ENCODE measurements at regions not wholly inside any gene's neighbourhood (a gene's known extent, or its start where the extent isn't known, plus 50 kb on each side); places are given as distances from the start of the nearest gene placed in this dataset.

GRCh38 chr9:22383718-22384117 is 62.9 kb upstream of the DMRTA1 start:
- Histone ChIP-seq H3K9ac (ENCODE audit: low read length) (no peak overlapping the region), H3K79me2 (ENCODE audit: insufficient read depth, low read length) (no peaks in the 10 kb centered on the region), H3K4me3 (ENCODE audit: insufficient read depth, low read depth, low read length) (no peak overlapping the region), H3K4me2 (ENCODE audit: low read length) (no peak overlapping the region), H3K4me1 (ENCODE audit: insufficient read depth, low read length) (no peaks in the 10 kb centered on the region), H4K20me1 (ENCODE audit: insufficient read depth, low read length) (no peaks in the 10 kb centered on the region), H3K9me3 (ENCODE audit: insufficient read depth, low read depth, low read length) (no peaks in the 10 kb centered on the region), H2AFZ (ENCODE audit: low read depth, low read length) (no peak overlapping the region), H3K36me3 (ENCODE audit: insufficient read depth, low read length) (no peaks in the 10 kb centered on the region), H3K27me3 (ENCODE audit: insufficient read depth, low read length) (no peaks in the 10 kb centered on the region), H3K27ac (ENCODE audit: low read depth, low read length) (no peak overlapping the region)
- peak; percentile 61 for DNase-seq (ENCODE audit: low read depth)
- Mint-ChIP-seq H3K27me3 (ENCODE audit: low read depth, unreplicated experiment) (no peaks in the 10 kb centered on the region), H3K27ac (ENCODE audit: unreplicated experiment) (no peak overlapping the region), H3K9me3 (ENCODE audit: unreplicated experiment) (no peaks in the 10 kb centered on the region), H3K36me3 (ENCODE audit: low read depth, unreplicated experiment) (peaks cover 3% of the 10 kb centered on the region), H3K4me1 (ENCODE audit: low read depth, unreplicated experiment) (peaks cover 13% of the 10 kb centered on the region), H3K4me3 (ENCODE audit: unreplicated experiment) (no peak overlapping the region)
- TF ChIP-seq EZH2 (IDR thresholded peaks at IDR 0.05; ENCODE audit: insufficient read depth, low read length), result no peak
- TF ChIP-seq CTCF (IDR thresholded peaks at IDR 0.05; ENCODE audit: insufficient read depth, low read depth, low read length), result no peak
- no peak for FAIRE-seq

- Histone ChIP-seq H3K4me1 (ENCODE audit: insufficient read depth, low read length) (no peaks in the 10 kb centered on the region), H4K20me1 (ENCODE audit: insufficient read depth, low read length) (no peaks in the 10 kb centered on the region), H3K79me2 (ENCODE audit: insufficient read depth, low read length) (no peaks in the 10 kb centered on the region), H3K27ac (ENCODE audit: low read depth, low read length) (no peak overlapping the region), H3K4me3 (ENCODE audit: insufficient read depth, low read depth, low read length) (no peak overlapping the region), H3K27me3 (ENCODE audit: insufficient read depth, low read length) (no peaks in the 10 kb centered on the region), H3K9me3 (ENCODE audit: insufficient read depth, low read depth, low read length) (no peaks in the 10 kb centered on the region), H2AFZ (ENCODE audit: low read depth, low read length) (no peak overlapping the region), H3K4me2 (ENCODE audit: low read length) (no peak overlapping the region), H3K36me3 (ENCODE audit: insufficient read depth, low read length) (no peaks in the 10 kb centered on the region), H3K9ac (ENCODE audit: low read length) (no peak overlapping the region)
- H3K36me3 Mint-ChIP-seq (ENCODE audit: low read depth, unreplicated experiment), result peaks cover 7% of the 10 kb centered on the region
- H3K4me3 Mint-ChIP-seq (ENCODE audit: unreplicated experiment), result no peak overlapping the region
- H3K4me1 Mint-ChIP-seq (ENCODE audit: low read depth, unreplicated experiment), result no peaks in the 10 kb centered on the region
- H3K27ac Mint-ChIP-seq (ENCODE audit: unreplicated experiment), result no peak overlapping the region
- TF ChIP-seq CTCF (IDR thresholded peaks at IDR 0.05; ENCODE audit: insufficient read depth, low read depth, low read length), result no peak
- no peak for TF ChIP-seq EZH2 (IDR thresholded peaks at IDR 0.05; ENCODE audit: insufficient read depth, low read length)
- no peaks in the 10 kb centered on the region for H3K9me3 Mint-ChIP-seq (ENCODE audit: unreplicated experiment)
- FAIRE-seq (no peak), DNase-seq (ENCODE audit: low read depth) (no peak)
- no peaks in the 10 kb centered on the region for H3K27me3 Mint-ChIP-seq (ENCODE audit: low read depth, unreplicated experiment)
Observed at GRCh38 chr9:22389271-22389670, 57.4 kb upstream of the DMRTA1 start.

- H3K9me3 ChIP-seq (ENCODE audit: insufficient read depth, low read depth, low read length), result no peaks in the 10 kb centered on the region
- Mint-ChIP-seq H3K27me3 (ENCODE audit: low read depth, unreplicated experiment) (no peaks in the 10 kb centered on the region), H3K36me3 (ENCODE audit: low read depth, unreplicated experiment) (peaks cover 8% of the 10 kb centered on the region), H3K4me1 (ENCODE audit: low read depth, unreplicated experiment) (no peaks in the 10 kb centered on the region), H3K4me3 (ENCODE audit: unreplicated experiment) (no peak overlapping the region), H3K9me3 (ENCODE audit: unreplicated experiment) (no peaks in the 10 kb centered on the region), H3K27ac (ENCODE audit: unreplicated experiment) (no peak overlapping the region)
- H3K36me3 ChIP-seq (ENCODE audit: insufficient read depth, low read length), result no peaks in the 10 kb centered on the region
- TF ChIP-seq CTCF (IDR thresholded peaks at IDR 0.05; ENCODE audit: insufficient read depth, low read depth, low read length) (no peak), EZH2 (IDR thresholded peaks at IDR 0.05; ENCODE audit: insufficient read depth, low read length) (no peak)
- no peak overlapping the region for H3K27ac ChIP-seq (ENCODE audit: low read depth, low read length)
- no peak for DNase-seq (ENCODE audit: low read depth)
- no peak overlapping the region for H3K4me2 ChIP-seq (ENCODE audit: low read length)
- peaks cover 5% of the 10 kb centered on the region for H3K4me1 ChIP-seq (ENCODE audit: insufficient read depth, low read length)
- H2AFZ ChIP-seq (ENCODE audit: low read depth, low read length), result no peak overlapping the region
- no peak for FAIRE-seq
- no peaks in the 10 kb centered on the region for H3K27me3 ChIP-seq (ENCODE audit: insufficient read depth, low read length)
- H3K9ac ChIP-seq (ENCODE audit: low read length), result no peak overlapping the region
- no peaks in the 10 kb centered on the region for H4K20me1 ChIP-seq (ENCODE audit: insufficient read depth, low read length)
- H3K4me3 ChIP-seq (ENCODE audit: insufficient read depth, low read depth, low read length), result no peak overlapping the region
- H3K79me2 ChIP-seq (ENCODE audit: insufficient read depth, low read length), result no peaks in the 10 kb centered on the region
Observed at GRCh38 chr9:22392523-22392922, 54.1 kb upstream of the DMRTA1 start.

All from astrocyte (in vitro differentiated cells and primary cell).